Glomerular visceral epithelial cell (primary cell): ENCODE measurements at regions not wholly inside any gene's neighbourhood (a gene's known extent, or its start where the extent isn't known, plus 50 kb on each side); places are given as distances from the start of the nearest gene placed in this dataset.
"Not testable (repeated sequence)": the region's sequence is repeated elsewhere in the genome, so short reads cannot be mapped to it uniquely, and the experiment has no call there.

Source experiments
- DNase-seq: peaks from one replicate; pipeline ENCODE4 v3.0.0-alpha.2; 2016; ENCODE audit errors: extremely low spot score

GRCh38 chr7:94174375-94174774, 170.2 kb upstream of the BET1 start:
- no peak for DNase-seq

- no peak for DNase-seq
Measured at GRCh38 chr7:94174956-94175355, 170.8 kb upstream of the BET1 start.

- DNase-seq = no peak
Measured at GRCh38 chr7:94176694-94177200, 172.6 kb upstream of the BET1 start.

GRCh38 chr7:94177441-94177840, 173.3 kb upstream of the BET1 start:
- no peak for DNase-seq

GRCh38 chr7:94178230-94178629, 174.1 kb upstream of the BET1 start:
- DNase-seq = no peak

GRCh38 chr7:94179466-94179865, 175.3 kb upstream of the BET1 start:
- DNase-seq = no peak

GRCh38 chr7:94182066-94182465, 177.9 kb upstream of the BET1 start:
- DNase-seq = peak; percentile 12

- no peak for DNase-seq
Measured at GRCh38 chr7:94182721-94183120, 178.6 kb upstream of the BET1 start.

- DNase-seq = peak; percentile 92
Measured at GRCh38 chr7:94183289-94183749, 179.2 kb upstream of the BET1 start.

GRCh38 chr7:94183891-94184290, 179.7 kb upstream of the BET1 start:
- no peak for DNase-seq

- no peak for DNase-seq
Measured at GRCh38 chr7:94188350-94188749, 184.2 kb upstream of the BET1 start.

- peak; percentile 94 for DNase-seq
Measured at GRCh38 chr7:94190599-94191061, 186.5 kb upstream of the BET1 start.

- DNase-seq = not testable (repeated sequence)
Measured at GRCh38 chr7:94194426-94194825, 190.3 kb upstream of the BET1 start.

- DNase-seq = no peak
Measured at GRCh38 chr7:94195201-94195600, 191.0 kb upstream of the BET1 start.

- DNase-seq = no peak
Measured at GRCh38 chr7:94195813-94196212, 191.7 kb upstream of the BET1 start.

- no peak for DNase-seq
Measured at GRCh38 chr7:94205529-94205928, 189.2 kb upstream of the COL1A2 start.

- DNase-seq = no peak
Measured at GRCh38 chr7:94206295-94206694, 188.4 kb upstream of the COL1A2 start.

- no peak for DNase-seq
Measured at GRCh38 chr7:94212160-94212559, 182.5 kb upstream of the COL1A2 start.

GRCh38 chr7:94216944-94217461, 177.7 kb upstream of the COL1A2 start:
- DNase-seq = no peak

GRCh38 chr7:94217766-94218165, 176.9 kb upstream of the COL1A2 start:
- no peak for DNase-seq

- DNase-seq = no peak
Measured at GRCh38 chr7:94222516-94222915, 172.2 kb upstream of the COL1A2 start.

GRCh38 chr7:94223375-94224084, 171.2 kb upstream of the COL1A2 start:
- peak; percentile 63 for DNase-seq

- no peak for DNase-seq
Measured at GRCh38 chr7:94228223-94228622, 166.5 kb upstream of the COL1A2 start.
